ENCODE measurements at regions not wholly inside any gene's neighbourhood (a gene's known extent, or its start where the extent isn't known, plus 50 kb on each side); places are given as distances from the start of the nearest gene placed in this dataset.
A peak's percentile ranks its signal among the peaks of the same experiment; 100 is the strongest.

GRCh38 chr9:120138955-120139354 is 441.0 kb downstream of the CDK5RAP2 start:
- TF ChIP-seq CTCF (conservative IDR thresholded peaks at IDR 0.05), result no peak

GRCh38 chr9:120137186-120137840 is 442.7 kb downstream of the CDK5RAP2 start:
- H3K27ac ChIP-seq, result no peak overlapping the region
- no peak for TF ChIP-seq CTCF (conservative IDR thresholded peaks at IDR 0.05)

More at GRCh38 chr9:120138955-120139354, 441.0 kb downstream of the CDK5RAP2 start:
- H3K27ac ChIP-seq, result no peak overlapping the region

GRCh38 chr9:120136696-120137095 is 443.3 kb downstream of the CDK5RAP2 start:
- no peak for TF ChIP-seq CTCF (conservative IDR thresholded peaks at IDR 0.05)
- no peak overlapping the region for H3K27ac ChIP-seq

- no peak for TF ChIP-seq CTCF (conservative IDR thresholded peaks at IDR 0.05)
- H3K27ac ChIP-seq, result no peak overlapping the region
Observed at GRCh38 chr9:120117081-120117480, 462.9 kb downstream of the CDK5RAP2 start.

- no peak for TF ChIP-seq CTCF (conservative IDR thresholded peaks at IDR 0.05)
Observed at GRCh38 chr9:120110520-120110919, 469.4 kb downstream of the CDK5RAP2 start.

GRCh38 chr9:120109242-120109641 is 470.7 kb downstream of the CDK5RAP2 start:
- H3K27ac ChIP-seq, result peak overlapping the region; percentile 80
- no peak for TF ChIP-seq CTCF (conservative IDR thresholded peaks at IDR 0.05)

More at GRCh38 chr9:120110520-120110919, 469.4 kb downstream of the CDK5RAP2 start:
- H3K27ac ChIP-seq, result peak overlapping the region; percentile 80

- no peak overlapping the region for H3K27ac ChIP-seq
- TF ChIP-seq CTCF (conservative IDR thresholded peaks at IDR 0.05), result no peak
Observed at GRCh38 chr9:120107138-120107537, 472.8 kb downstream of the CDK5RAP2 start.

Measured in VCaP (cell line).